ENCODE measurements at regions not wholly inside any gene's neighbourhood (a gene's known extent, or its start where the extent isn't known, plus 50 kb on each side); places are given as distances from the start of the nearest gene placed in this dataset.

- Histone ChIP-seq H3K27me3 (no peaks in the 10 kb centered on the region), H3K9me3 (no peaks in the 10 kb centered on the region), H3K36me3 (no peaks in the 10 kb centered on the region), H3K4me1 (no peaks in the 10 kb centered on the region), H3K27ac (replicated peaks in 1 of 4) (no peak overlapping the region), H3K4me3 (no peak overlapping the region)
- intact Hi-C loops (cut with DNase I): no loop called here
- TF ChIP-seq EP300 (IDR thresholded peaks at IDR 0.05): no peak
- TF ChIP-seq POLR2AphosphoS5 (IDR thresholded peaks at IDR 0.05): no peak
- TF ChIP-seq CTCF (IDR thresholded peaks at IDR 0.05): no peak
- no peak for TF ChIP-seq POLR2A (IDR thresholded peaks at IDR 0.05; ENCODE audit: low read depth)
- 96% methylated on average over 3 of the region's 3 CpGs for WGBS
- no peak for DNase-seq (ENCODE audit: extremely low spot score)
Measured at GRCh38 chr9:108080285-108080684, 590.7 kb upstream of the KLF4 start.

GRCh38 chr9:108078811-108079210 is 589.2 kb upstream of the KLF4 start:
- WGBS: 92% methylated on average over 2 of the region's 2 CpGs
- Histone ChIP-seq H3K27me3 (no peaks in the 10 kb centered on the region), H3K36me3 (no peaks in the 10 kb centered on the region), H3K27ac (replicated peaks in 1 of 4) (no peak overlapping the region), H3K9me3 (no peaks in the 10 kb centered on the region), H3K4me3 (no peak overlapping the region), H3K4me1 (no peaks in the 10 kb centered on the region)
- DNase-seq (ENCODE audit: extremely low spot score): no peak
- TF ChIP-seq POLR2A (IDR thresholded peaks at IDR 0.05; ENCODE audit: low read depth) (no peak), POLR2AphosphoS5 (IDR thresholded peaks at IDR 0.05) (no peak), EP300 (IDR thresholded peaks at IDR 0.05) (no peak), CTCF (IDR thresholded peaks at IDR 0.05) (no peak)
- intact Hi-C loops (cut with DNase I): no loop called here

- TF ChIP-seq CTCF (IDR thresholded peaks at IDR 0.05) (no peak), EP300 (IDR thresholded peaks at IDR 0.05) (no peak), POLR2AphosphoS5 (IDR thresholded peaks at IDR 0.05) (no peak), POLR2A (IDR thresholded peaks at IDR 0.05; ENCODE audit: low read depth) (no peak)
- H3K27me3 ChIP-seq: no peaks in the 10 kb centered on the region
- H3K36me3 ChIP-seq: no peaks in the 10 kb centered on the region
- H3K27ac ChIP-seq (replicated peaks in 1 of 4): no peak overlapping the region
- H3K4me1 ChIP-seq: no peaks in the 10 kb centered on the region
- intact Hi-C loops (cut with DNase I): no loop called here
- no peak for DNase-seq (ENCODE audit: extremely low spot score)
- H3K9me3 ChIP-seq: no peaks in the 10 kb centered on the region
- no peak overlapping the region for H3K4me3 ChIP-seq
- 59% methylated on average over 8 of the region's 8 CpGs for WGBS
Measured at GRCh38 chr9:108078375-108078774, 588.8 kb upstream of the KLF4 start.

- H3K36me3 ChIP-seq: no peaks in the 10 kb centered on the region
- no peak for TF ChIP-seq CTCF (IDR thresholded peaks at IDR 0.05)
- TF ChIP-seq POLR2AphosphoS5 (IDR thresholded peaks at IDR 0.05): no peak
- TF ChIP-seq EP300 (IDR thresholded peaks at IDR 0.05): no peak
- no peak for TF ChIP-seq POLR2A (IDR thresholded peaks at IDR 0.05; ENCODE audit: low read depth)
- H3K4me3 ChIP-seq: no peak overlapping the region
- H3K27me3 ChIP-seq: no peaks in the 10 kb centered on the region
- intact Hi-C loops (cut with DNase I): no loop called here
- WGBS: 95% methylated on average over 10 of the region's 10 CpGs
- no peak overlapping the region for H3K27ac ChIP-seq (replicated peaks in 1 of 4)
- no peaks in the 10 kb centered on the region for H3K9me3 ChIP-seq
- no peak for DNase-seq (ENCODE audit: extremely low spot score)
- H3K4me1 ChIP-seq: no peaks in the 10 kb centered on the region
Measured at GRCh38 chr9:108077556-108077955, 588.0 kb upstream of the KLF4 start.

GRCh38 chr9:108074900-108075299 is 585.3 kb upstream of the KLF4 start:
- Histone ChIP-seq H3K4me3 (no peak overlapping the region), H3K9me3 (no peaks in the 10 kb centered on the region), H3K36me3 (no peaks in the 10 kb centered on the region), H3K27me3 (no peaks in the 10 kb centered on the region), H3K4me1 (no peaks in the 10 kb centered on the region), H3K27ac (replicated peaks in 1 of 4) (no peak overlapping the region)
- no peak for DNase-seq (ENCODE audit: extremely low spot score)
- TF ChIP-seq POLR2AphosphoS5 (IDR thresholded peaks at IDR 0.05) (no peak), POLR2A (IDR thresholded peaks at IDR 0.05; ENCODE audit: low read depth) (no peak), EP300 (IDR thresholded peaks at IDR 0.05) (no peak), CTCF (IDR thresholded peaks at IDR 0.05) (no peak)
- 83% methylated on average over 5 of the region's 5 CpGs for WGBS
- intact Hi-C loops (cut with DNase I): no loop called here
